Panc1 (cell line): ENCODE measurements at regions not wholly inside any gene's neighbourhood (a gene's known extent, or its start where the extent isn't known, plus 50 kb on each side); places are given as distances from the start of the nearest gene placed in this dataset.

Experiments used
- ATAC-seq: fragments of 200-7000 bp; cut with Tn5 transposase; 2 replicates; pipeline ENCODE4 v1.9.1; 2020; ENCODE audit warnings: mild to moderate bottlenecking, moderate library complexity
- BruUV-seq: library from RNA; stranded (reverse); fragments of 400-500 nt; replicated peaks from 2 replicates; lab custom pipeline; 2021; lab: Mats Ljungman, UMichigan
- CTCF ChIA-PET: fragments of 300-600 bp; sonication (Branson Sonifier 250); formaldehyde crosslinking; loops from one replicate; lab custom pipeline; 2022; ENCODE audit warnings: antibody characterized with exemption; lab: Charles Lee
- POLR2A ChIA-PET: fragments of 300-600 bp; sonication (Branson Sonifier 250); formaldehyde crosslinking; loops from one replicate; lab custom pipeline; 2022; ENCODE audit warnings: antibody characterized with exemption; lab: Charles Lee
- DNase-seq: peaks from one replicate; pipeline ENCODE4 v3.0.0-alpha.2; 2010; ENCODE audit warnings: low read depth, low spot score
- H3K27ac ChIP-seq: 2 replicates; pipeline ENCODE4 v1.5.1; 2011; ENCODE audit warnings: mild to moderate bottlenecking, low read length, inconsistent platforms
- H3K27me3 ChIP-seq: fragments of 200-500 bp; sonication (Bioruptor generic); 2 replicates; pipeline ENCODE4 v1.6.0; 2014; ENCODE audit warnings: low read length, inconsistent platforms; ENCODE audit not compliant: control insufficient read depth, insufficient read depth
- H3K36me3 ChIP-seq: fragments of 200-500 bp; sonication (Bioruptor generic); 2 replicates; pipeline ENCODE4 v1.5.1; 2014; ENCODE audit warnings: inconsistent platforms, mild to moderate bottlenecking, low read length, moderate library complexity; ENCODE audit not compliant: control insufficient read depth, insufficient read depth
- H3K4me1 ChIP-seq: 2 replicates; pipeline ENCODE4 v1.5.1; 2011; ENCODE audit warnings: inconsistent platforms, mild to moderate bottlenecking, low read length, moderate library complexity; ENCODE audit not compliant: control insufficient read depth, insufficient read depth
- H3K4me3 ChIP-seq, 2 experiments: 2 replicates each; pipeline ENCODE4 v1.5.1; 2011 to 2012; ENCODE audit warnings: low read depth in 2 of 2, low read length in 2 of 2, mild to moderate bottlenecking in 2 of 2, inconsistent platforms in 1 of 2, moderate library complexity in 1 of 2
- H3K9me3 ChIP-seq: fragments of 200-500 bp; sonication (Bioruptor generic); 2 replicates; pipeline ENCODE4 v1.5.1; 2014; ENCODE audit warnings: low read depth, mild to moderate bottlenecking, inconsistent platforms, low read length, moderate library complexity; ENCODE audit not compliant: control insufficient read depth, insufficient read depth
- POLR2AphosphoS5 ChIP-seq: IDR thresholded peaks from 2 replicates; pipeline ENCODE4 v1.6.1; 2012; ENCODE audit warnings: mild to moderate bottlenecking, low read depth, low read length, moderate library complexity
- SIN3A ChIP-seq: IDR thresholded peaks from 2 replicates; pipeline ENCODE4 v1.6.1; 2012; ENCODE audit warnings: low read depth, mild to moderate bottlenecking, low read length, moderate library complexity, borderline replicate concordance; ENCODE audit not compliant: insufficient read depth
- TCF7L2 ChIP-seq: IDR thresholded peaks from 2 replicates; pipeline ENCODE4 v1.6.1; 2011; ENCODE audit warnings: mild to moderate bottlenecking, low read depth, low read length, inconsistent platforms
- in situ Hi-C: cut with HindIII; loops from 2 replicates; pipeline ENCODE4 v1.10.0; 2016; ENCODE audit warnings: low sequenced_read_pairs, low pct_unique_long_range_greater_than_20kb
- intact Hi-C: fragments of 100-400 bp; cut with micrococcal nuclease; formaldehyde crosslinking; loops from one replicate; pipeline ENCODE4 v1.10.0; 2022; ENCODE audit not compliant: unreplicated experiment
- TF ChIP-seq, protein P1 (sequence below): fragments of 450-650 bp; IDR thresholded peaks from 2 replicates; pipeline ENCODE4 v1.5.1; 2017; ENCODE audit warnings: mild to moderate bottlenecking
- TF ChIP-seq, protein P2 (sequence below), 2 experiments: IDR thresholded peaks; 2 replicates each; pipeline ENCODE4 v1.6.1; 2011 to 2012; ENCODE audit warnings: low read depth in 2 of 2, control low read depth in 1 of 2, low read length in 1 of 2, mild to moderate bottlenecking in 1 of 2, moderate library complexity in 1 of 2; ENCODE audit not compliant: insufficient read depth in 1 of 2

DNA sequence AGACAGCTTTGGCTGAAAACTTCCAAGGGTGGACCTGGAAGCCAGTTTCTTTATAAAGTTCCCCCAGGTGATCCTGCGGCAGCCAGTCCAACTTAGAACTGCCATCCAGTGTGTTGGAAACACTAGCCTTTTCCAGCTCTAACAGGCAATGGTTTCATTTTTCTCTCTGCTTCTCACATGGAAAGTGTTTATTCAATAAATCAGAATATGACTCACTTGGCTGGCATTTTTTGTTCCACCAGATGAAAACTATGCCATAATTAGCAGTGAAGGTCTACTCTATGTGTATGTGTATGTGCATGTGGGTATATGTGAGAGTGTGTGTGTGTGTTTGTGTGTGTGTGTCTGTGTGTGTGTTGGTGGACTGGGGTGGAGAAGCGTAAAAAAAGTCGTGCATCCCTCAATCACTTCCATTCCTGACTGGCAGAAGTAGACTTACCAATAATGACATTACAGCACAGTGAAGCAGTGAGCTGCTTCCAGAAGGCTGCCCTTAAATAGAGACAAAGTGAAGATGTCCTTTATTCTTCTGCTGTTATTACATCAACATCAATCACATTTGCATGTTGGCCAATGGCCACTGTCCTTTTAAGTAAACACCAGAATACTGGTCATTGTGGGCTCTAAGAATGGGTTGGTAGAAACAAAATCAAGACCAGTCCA is 90.9 kb upstream of the SETBP1 start:
- no peaks in the 10 kb centered on the region for H3K27me3 ChIP-seq
- intact Hi-C loops = no loop called here
- POLR2A ChIA-PET = no interaction called here
- no peaks in the 10 kb centered on the region for H3K4me1 ChIP-seq
- ATAC-seq (no peak), DNase-seq (no peak)
- in situ Hi-C loops = no loop called here
- H3K27ac ChIP-seq = no peak overlapping the region
- CTCF ChIA-PET = no interaction called here
- H3K9me3 ChIP-seq = no peaks in the 10 kb centered on the region
- no TSS peak for BruUV-seq
- no peak for TF ChIP-seq POLR2AphosphoS5
- no peak for TF ChIP-seq TCF7L2
- no peak for TF ChIP-seq SIN3A
- TF ChIP-seq, protein P1, sequence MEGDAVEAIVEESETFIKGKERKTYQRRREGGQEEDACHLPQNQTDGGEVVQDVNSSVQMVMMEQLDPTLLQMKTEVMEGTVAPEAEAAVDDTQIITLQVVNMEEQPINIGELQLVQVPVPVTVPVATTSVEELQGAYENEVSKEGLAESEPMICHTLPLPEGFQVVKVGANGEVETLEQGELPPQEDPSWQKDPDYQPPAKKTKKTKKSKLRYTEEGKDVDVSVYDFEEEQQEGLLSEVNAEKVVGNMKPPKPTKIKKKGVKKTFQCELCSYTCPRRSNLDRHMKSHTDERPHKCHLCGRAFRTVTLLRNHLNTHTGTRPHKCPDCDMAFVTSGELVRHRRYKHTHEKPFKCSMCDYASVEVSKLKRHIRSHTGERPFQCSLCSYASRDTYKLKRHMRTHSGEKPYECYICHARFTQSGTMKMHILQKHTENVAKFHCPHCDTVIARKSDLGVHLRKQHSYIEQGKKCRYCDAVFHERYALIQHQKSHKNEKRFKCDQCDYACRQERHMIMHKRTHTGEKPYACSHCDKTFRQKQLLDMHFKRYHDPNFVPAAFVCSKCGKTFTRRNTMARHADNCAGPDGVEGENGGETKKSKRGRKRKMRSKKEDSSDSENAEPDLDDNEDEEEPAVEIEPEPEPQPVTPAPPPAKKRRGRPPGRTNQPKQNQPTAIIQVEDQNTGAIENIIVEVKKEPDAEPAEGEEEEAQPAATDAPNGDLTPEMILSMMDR = no peak
- TF ChIP-seq, protein P2, sequence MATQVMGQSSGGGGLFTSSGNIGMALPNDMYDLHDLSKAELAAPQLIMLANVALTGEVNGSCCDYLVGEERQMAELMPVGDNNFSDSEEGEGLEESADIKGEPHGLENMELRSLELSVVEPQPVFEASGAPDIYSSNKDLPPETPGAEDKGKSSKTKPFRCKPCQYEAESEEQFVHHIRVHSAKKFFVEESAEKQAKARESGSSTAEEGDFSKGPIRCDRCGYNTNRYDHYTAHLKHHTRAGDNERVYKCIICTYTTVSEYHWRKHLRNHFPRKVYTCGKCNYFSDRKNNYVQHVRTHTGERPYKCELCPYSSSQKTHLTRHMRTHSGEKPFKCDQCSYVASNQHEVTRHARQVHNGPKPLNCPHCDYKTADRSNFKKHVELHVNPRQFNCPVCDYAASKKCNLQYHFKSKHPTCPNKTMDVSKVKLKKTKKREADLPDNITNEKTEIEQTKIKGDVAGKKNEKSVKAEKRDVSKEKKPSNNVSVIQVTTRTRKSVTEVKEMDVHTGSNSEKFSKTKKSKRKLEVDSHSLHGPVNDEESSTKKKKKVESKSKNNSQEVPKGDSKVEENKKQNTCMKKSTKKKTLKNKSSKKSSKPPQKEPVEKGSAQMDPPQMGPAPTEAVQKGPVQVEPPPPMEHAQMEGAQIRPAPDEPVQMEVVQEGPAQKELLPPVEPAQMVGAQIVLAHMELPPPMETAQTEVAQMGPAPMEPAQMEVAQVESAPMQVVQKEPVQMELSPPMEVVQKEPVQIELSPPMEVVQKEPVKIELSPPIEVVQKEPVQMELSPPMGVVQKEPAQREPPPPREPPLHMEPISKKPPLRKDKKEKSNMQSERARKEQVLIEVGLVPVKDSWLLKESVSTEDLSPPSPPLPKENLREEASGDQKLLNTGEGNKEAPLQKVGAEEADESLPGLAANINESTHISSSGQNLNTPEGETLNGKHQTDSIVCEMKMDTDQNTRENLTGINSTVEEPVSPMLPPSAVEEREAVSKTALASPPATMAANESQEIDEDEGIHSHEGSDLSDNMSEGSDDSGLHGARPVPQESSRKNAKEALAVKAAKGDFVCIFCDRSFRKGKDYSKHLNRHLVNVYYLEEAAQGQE (IDR thresholded peaks at IDR 0.05; ENCODE audit: insufficient read depth in 1 of 2, low read depth in 2 of 2, low read length in 1 of 2) = no peak
- no peak overlapping the region for H3K4me3 ChIP-seq
- no peaks in the 10 kb centered on the region for H3K36me3 ChIP-seq

DNA sequence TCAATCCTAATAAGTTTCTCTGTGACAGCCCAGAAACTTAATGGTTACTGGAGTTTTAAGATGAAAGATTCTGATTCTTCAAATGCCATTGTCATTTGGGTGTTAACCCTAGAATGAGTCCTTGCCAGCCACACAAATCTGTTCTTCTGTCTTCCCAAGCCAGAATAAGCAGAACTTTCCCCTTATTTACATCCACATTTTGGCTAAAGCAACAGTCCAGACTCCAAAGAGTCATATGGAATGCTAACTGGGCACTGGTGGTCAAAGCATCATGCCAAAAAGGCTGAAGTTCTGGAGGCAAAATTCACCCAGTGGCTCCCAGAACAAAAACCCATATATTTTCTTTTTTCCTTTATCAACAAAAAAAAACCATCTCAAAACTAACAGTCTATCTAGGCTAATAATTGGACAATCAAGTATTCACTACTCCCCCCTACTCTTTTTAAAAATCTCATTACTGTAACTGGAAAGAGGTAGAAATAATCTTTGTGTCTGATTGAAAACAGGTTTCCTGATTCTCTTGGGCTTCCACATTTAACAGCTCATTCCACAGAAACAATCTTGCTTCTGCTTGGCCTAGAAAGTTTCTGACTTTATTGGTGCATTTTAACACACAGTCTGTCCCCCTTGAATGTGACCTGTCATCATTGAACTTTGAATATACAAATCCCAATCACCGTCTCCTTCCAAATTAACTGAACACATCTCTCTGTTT is 89.6 kb upstream of the SETBP1 start:
- Histone ChIP-seq H3K9me3 (no peaks in the 10 kb centered on the region), H3K4me3 (no peak overlapping the region), H3K4me1 (no peaks in the 10 kb centered on the region), H3K27me3 (no peaks in the 10 kb centered on the region), H3K27ac (no peak overlapping the region), H3K36me3 (no peaks in the 10 kb centered on the region)
- ATAC-seq = no peak
- in situ Hi-C loops (no loop called here), intact Hi-C loops (no loop called here)
- no peak for TF ChIP-seq SIN3A
- TF ChIP-seq, protein P2 (IDR thresholded peaks at IDR 0.05; ENCODE audit: insufficient read depth in 1 of 2, low read depth in 2 of 2, low read length in 1 of 2) = no peak
- TF ChIP-seq POLR2AphosphoS5 = no peak
- TF ChIP-seq, protein P1 = no peak
- no peak for TF ChIP-seq TCF7L2
- POLR2A ChIA-PET = no interaction called here
- no TSS peak for BruUV-seq
- DNase-seq = no peak
- CTCF ChIA-PET = no interaction called here
